Coronary artery (tissue), 2 donors: ENCODE measurements at regions not wholly inside any gene's neighbourhood (a gene's known extent, or its start where the extent isn't known, plus 50 kb on each side); places are given as distances from the start of the nearest gene placed in this dataset.

ENCODE experiments used
- DNase-seq: peaks from one replicate; pipeline ENCODE4 v3.0.0-alpha.2; 2017; ENCODE audit warnings: low spot score
- H3K27ac ChIP-seq, 2 donors: fragments of 200-600 bp; sonication (generic); one replicate each; pipeline ENCODE4 v1.5.1; 2016 to 2019
- H3K4me3 ChIP-seq: fragments of 200-600 bp; sonication (generic); 2 replicates; pipeline ENCODE4 v1.5.1; 2016; ENCODE audit warnings: mild to moderate bottlenecking, moderate library complexity
- CTCF ChIP-seq: fragments of 200-600 bp; sonication (generic); IDR thresholded peaks from one replicate; pipeline ENCODE4 v1.5.1; 2019; ENCODE audit warnings: antibody characterized with exemption

- H3K4me3 ChIP-seq = no peak overlapping the region
- H3K27ac ChIP-seq = no peak overlapping the region
- DNase-seq = no peak
- no peak for TF ChIP-seq CTCF
Observed at GRCh38 chr13:22629374-22629773, 551.4 kb upstream of the SGCG start.

GRCh38 chr13:22642088-22642487, 538.7 kb upstream of the SGCG start:
- DNase-seq = no peak

GRCh38 chr13:22644941-22645340, 535.8 kb upstream of the SGCG start:
- Histone ChIP-seq H3K4me3 (no peak overlapping the region), H3K27ac (no peak overlapping the region)
- no peak for TF ChIP-seq CTCF
- DNase-seq = no peak

More at GRCh38 chr13:22642088-22642487, 538.7 kb upstream of the SGCG start:
- Histone ChIP-seq H3K27ac (no peak overlapping the region), H3K4me3 (no peak overlapping the region)
- TF ChIP-seq CTCF = no peak

- no peak overlapping the region for H3K27ac ChIP-seq
- no peak for TF ChIP-seq CTCF
- no peak for DNase-seq
Observed at GRCh38 chr13:22647156-22647850, 533.5 kb upstream of the SGCG start.

GRCh38 chr13:22648320-22648801, 532.4 kb upstream of the SGCG start:
- no peak for TF ChIP-seq CTCF
- Histone ChIP-seq H3K4me3 (no peak overlapping the region), H3K27ac (no peak overlapping the region)
- DNase-seq = no peak

More at GRCh38 chr13:22647156-22647850, 533.5 kb upstream of the SGCG start:
- no peak overlapping the region for H3K4me3 ChIP-seq

- no peak for DNase-seq
- H3K4me3 ChIP-seq = no peak overlapping the region
- no peak overlapping the region for H3K27ac ChIP-seq
- TF ChIP-seq CTCF = no peak
Observed at GRCh38 chr13:22652796-22653195, 528.0 kb upstream of the SGCG start.

- DNase-seq = no peak
- no peak overlapping the region for H3K4me3 ChIP-seq
- H3K27ac ChIP-seq = no peak overlapping the region
- no peak for TF ChIP-seq CTCF
Observed at GRCh38 chr13:22653866-22654265, 526.9 kb upstream of the SGCG start.
